GM18517 (cell line): ENCODE measurements at regions not wholly inside any gene's neighbourhood (a gene's known extent, or its start where the extent isn't known, plus 50 kb on each side); places are given as distances from the start of the nearest gene placed in this dataset.
"Not testable (repeated sequence)": the region's sequence is repeated elsewhere in the genome, so short reads cannot be mapped to it uniquely, and the experiment has no call there.

Source experiments
- ATAC-seq: cut with Tn5 transposase; IDR thresholded peaks from one replicate; pipeline ENCODE4 v1.9.1; 2021; ENCODE audit warnings: mild to moderate bottlenecking, moderate library complexity; ENCODE audit not compliant: unreplicated experiment

DNA sequence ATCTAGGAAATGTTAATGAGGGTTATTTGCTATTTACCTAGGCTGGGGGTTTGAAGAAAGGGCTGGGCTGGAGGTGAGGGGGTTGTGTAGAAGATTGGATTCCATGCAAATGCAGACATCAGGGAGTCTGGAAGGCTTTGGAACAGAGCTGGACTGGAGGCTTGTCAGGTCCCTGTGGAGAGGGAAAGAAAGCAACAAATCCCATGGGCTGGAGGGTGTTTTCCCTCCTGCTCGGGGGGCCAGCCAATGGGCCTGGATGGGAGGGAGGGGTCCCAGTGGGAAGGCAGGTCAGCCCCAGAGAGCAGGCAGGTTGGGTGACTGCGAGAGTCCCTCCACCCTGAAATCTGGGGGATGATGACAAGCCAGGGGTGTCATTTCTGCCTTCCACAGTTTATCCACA, 431.8 kb downstream of the RPS24 start:
- ATAC-seq = no peak

GRCh38 chr10:78467496-78468106, 433.9 kb downstream of the RPS24 start:
- no peak for ATAC-seq

GRCh38 chr10:78468731-78469130, 435.1 kb downstream of the RPS24 start:
- not testable (repeated sequence) for ATAC-seq

DNA sequence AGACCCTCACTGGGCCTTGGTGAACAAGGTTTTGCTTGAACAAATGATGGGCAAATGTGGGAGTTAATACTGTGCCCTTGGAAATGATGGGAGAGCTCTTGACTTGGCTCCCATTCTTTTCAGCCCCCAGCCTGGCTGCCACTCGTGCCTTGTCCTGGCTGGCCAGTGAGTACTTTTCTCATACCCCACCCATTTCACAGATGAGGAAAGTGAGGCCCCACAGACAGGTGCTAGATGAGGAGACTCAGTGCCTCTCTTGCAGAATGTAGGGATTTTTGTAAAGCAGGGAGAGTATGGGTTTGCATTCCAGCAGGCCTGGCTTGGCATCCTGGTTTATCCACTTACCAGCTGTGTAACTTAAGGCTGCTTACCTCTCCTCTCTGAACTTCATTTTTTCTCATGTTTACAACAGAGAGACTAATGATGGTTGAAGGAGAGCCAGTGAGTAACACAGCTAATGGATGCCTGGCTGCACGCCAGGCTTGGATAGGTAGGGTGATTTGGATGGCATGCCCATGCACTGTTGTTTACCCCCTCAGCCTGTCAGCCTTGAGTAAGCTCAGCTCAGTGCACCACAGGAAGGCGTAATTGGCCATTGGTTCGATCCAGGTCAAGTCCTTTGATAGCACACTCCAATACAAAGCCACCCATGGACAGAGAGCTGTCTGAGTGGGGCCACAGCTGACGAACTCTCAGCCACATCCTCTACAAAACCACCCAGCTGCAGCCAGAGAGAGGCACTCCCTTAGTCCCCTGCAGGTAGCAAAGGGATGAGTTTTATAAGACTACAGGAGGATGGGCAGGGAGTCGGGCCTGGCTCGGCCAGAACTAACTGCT, 436.8 kb downstream of the RPS24 start:
- no peak for ATAC-seq

DNA sequence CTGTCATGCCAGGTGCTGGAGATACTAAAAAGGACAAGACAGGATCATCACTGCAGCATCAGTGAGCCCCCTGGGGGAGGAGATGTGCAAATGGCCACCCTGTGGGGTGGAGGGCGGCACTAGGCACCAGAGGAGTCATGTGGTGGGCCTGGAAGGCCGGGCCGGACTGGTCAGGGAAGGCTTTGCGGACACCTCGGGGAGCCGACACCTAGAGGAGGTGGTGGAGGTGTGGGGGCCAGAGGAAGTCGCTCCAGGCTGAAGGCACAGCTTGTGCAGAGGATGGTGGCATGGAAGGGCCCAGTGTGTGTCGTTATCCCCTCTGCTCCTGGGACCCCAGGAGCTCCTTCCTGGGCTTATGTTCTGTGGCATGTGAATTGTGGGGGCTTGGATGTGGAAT, 437.7 kb downstream of the RPS24 start:
- ATAC-seq = no peak

- no peak for ATAC-seq
Measured at GRCh38 chr10:78471723-78472550, 438.3 kb downstream of the RPS24 start.

- ATAC-seq = no peak
Measured at GRCh38 chr10:78472551-78472890, 438.9 kb downstream of the RPS24 start.

DNA sequence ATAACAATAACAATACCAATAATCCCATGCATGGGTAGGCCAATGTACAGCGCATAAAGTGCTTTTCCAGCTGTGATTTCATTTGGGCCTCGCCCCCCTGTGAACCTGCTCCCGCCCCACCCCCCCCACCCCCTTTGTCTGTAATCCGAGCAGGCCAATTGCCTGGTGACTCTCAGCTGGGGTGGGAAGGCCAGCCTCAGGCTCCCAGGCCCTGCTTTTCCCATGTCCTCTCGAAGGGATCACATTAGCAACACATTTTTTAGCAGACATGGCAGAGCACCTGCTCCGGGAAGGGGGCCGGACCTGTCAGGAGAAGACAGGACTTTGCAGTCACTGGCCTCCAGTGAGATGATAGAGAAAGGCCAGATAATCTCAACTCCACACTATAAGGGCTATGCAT, 439.3 kb downstream of the RPS24 start:
- no peak for ATAC-seq

DNA sequence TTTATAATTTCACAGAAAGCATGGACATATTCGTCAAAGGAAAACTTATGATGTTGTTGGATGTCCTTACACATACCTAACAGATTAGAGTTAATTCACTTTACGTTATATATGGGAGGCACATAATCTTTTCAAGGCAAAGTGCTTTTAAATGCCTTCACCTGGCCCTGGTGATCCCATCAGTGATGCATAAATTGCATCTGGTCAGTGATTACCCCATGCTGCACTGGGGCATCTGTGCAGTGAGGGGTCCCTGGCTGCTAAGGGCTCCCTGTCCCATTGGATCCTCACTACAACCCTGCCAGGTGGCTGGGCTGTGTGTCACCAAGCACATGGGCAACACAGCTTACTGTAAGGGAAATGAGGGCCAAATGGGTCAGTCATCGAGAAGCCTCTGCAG, 441.1 kb downstream of the RPS24 start:
- ATAC-seq = no peak

DNA sequence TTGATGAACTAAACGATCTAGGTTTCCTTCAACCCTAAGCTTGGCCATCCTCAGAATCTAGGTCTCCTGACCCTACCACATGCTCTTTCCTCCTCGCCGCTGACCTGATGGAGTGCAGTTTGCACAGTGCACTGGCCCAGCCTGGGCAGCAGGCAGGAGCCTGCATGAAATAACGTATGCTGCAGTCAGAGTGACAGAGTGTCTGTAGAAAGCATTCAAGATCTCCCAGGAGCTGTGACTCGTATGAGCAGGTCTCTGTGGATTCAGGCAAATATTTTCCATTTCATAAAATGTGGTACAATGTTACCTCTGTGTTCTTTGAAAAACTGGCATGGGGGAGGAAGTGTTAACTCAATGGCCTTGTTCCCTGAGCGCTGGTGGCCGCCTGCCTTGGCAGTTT, 441.8 kb downstream of the RPS24 start:
- no peak for ATAC-seq

DNA sequence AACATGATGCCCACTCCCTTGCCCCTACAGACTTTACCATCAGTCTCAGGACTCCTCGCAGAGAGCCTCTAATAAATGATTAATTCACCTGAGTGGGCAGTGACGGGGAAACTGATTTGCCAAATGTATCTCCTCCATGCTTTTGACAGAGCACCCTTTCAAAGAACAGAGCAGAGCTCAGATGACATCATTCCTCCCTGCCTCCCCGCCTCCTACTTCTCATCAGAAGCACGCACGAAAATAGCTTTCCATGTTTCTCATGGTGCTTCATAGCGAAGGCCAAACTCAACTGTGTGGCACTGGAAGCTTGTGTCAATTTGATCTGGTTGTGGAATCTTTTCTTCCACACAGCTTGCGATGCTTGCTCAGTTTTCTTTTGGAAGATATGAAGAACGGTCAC, 442.5 kb downstream of the RPS24 start:
- no peak for ATAC-seq

- no peak for ATAC-seq
Measured at GRCh38 chr10:78476844-78477243, 443.2 kb downstream of the RPS24 start.

- no peak for ATAC-seq
Measured at GRCh38 chr10:78478919-78479318, 445.3 kb downstream of the RPS24 start.

- ATAC-seq = no peak
Measured at GRCh38 chr10:78479467-78479866, 445.8 kb downstream of the RPS24 start.

- no peak for ATAC-seq
Measured at GRCh38 chr10:78481842-78482241, 448.2 kb downstream of the RPS24 start.

GRCh38 chr10:78483641-78484040, 450.0 kb downstream of the RPS24 start:
- no peak for ATAC-seq

DNA sequence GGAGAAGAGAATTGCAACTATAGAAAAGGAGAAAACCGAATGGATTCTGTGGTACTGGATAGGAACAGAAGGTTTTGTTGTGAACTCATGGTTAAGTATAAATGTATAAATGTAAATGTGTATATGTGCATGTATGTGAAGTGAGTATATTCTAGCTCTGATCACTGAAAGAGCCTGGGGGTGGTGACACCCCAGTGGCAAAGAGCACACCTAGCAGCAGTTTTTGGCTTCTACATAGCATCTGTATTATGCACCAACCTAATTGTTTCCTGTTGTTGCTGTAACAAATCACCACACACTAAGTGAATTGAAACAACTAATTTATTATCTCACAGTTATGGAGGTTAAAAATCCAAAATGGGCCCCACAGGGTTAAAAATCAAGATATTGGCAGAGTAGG, 455.4 kb downstream of the RPS24 start:
- no peak for ATAC-seq

GRCh38 chr10:78491812-78492211, 458.1 kb downstream of the RPS24 start:
- no peak for ATAC-seq

DNA sequence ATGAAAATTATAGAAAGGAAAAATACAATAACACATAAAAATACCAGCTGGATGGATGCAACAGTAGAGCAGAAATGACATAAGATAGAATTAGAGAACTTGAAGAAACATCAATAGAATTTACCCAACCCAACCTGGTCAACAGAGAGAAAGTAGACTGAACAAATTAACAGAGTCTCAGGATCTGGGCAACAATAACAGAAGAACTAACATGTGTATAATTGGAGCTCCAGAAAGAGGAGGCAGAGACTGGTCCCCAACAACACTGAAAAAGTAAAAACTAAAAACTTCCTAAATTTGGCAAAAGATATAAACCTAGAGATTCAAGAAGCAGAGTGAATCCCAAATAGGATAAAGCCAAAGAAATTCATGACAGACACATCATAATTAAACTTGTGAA, 458.8 kb downstream of the RPS24 start:
- no peak for ATAC-seq

DNA sequence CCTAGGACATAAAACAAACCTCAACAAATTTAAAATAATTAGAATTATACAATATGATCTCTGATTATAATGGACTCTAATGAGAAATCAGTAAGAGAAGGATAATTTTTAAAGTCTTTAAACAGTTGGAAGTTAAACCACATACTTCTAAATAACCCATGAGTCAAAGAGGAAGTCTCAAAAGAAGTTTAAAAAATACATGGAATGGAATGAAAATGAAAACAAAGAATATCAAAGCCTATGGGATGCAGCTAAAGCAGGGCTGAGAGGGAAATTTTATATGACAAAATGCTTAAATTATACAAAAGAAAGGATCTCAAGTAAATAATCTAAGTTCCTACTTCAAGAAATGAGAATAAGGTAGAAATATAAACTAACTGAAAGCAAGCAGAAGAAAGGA, 460.5 kb downstream of the RPS24 start:
- ATAC-seq = no peak

DNA sequence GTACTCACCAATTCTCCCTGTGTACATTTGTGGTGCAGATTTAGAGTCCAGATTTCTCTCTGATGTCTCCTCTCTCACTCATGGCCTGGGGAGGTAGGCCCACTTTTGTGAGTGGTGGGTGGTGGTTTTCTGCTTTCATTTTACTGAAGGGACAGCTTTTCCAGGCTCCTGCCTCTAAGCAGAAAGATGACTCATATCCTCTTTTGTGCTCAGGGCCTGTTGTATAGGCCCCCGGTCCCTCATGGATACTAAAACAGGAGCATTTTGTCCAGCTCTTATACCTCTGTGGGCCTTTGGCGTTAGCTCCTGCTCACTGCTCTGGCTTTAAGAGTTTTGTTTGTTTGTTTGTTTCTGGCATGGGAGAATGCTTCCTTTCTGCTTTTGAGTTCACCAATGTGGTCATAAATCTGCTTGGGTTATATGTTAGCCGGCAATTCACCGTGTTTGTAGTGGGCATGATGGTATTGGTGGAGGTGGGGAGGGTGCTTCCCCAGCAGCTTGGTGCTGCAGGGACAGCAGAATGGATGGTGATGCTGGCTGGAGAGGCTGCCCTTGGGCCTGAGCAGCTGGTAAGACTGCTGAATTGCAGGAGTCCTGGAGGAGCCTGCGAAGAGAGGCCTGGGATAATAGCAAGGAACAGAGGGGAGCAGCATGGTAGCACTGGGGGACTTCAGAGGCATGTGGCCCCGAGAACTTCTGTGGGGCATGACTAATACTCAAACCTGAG, 468.7 kb downstream of the RPS24 start:
- no peak for ATAC-seq
